CD14-positive monocyte (primary cell): ENCODE measurements at regions not wholly inside any gene's neighbourhood (a gene's known extent, or its start where the extent isn't known, plus 50 kb on each side); places are given as distances from the start of the nearest gene placed in this dataset.

Experiments used
- DNase-seq, 3 donors: peaks; one replicate each; pipeline ENCODE4 v3.0.0-alpha.2; 2011 to 2022
- H2AFZ ChIP-seq: 2 replicates; pipeline ENCODE4 v1.6.0; 2012; ENCODE audit warnings: mild to moderate bottlenecking, low read depth, low read length, inconsistent platforms; ENCODE audit not compliant: insufficient read depth, poor library complexity, severe bottlenecking
- H3K27ac ChIP-seq, 2 donors: 1 replicate in 1 of 2; 2 replicates in 1 of 2; pipeline ENCODE4 v1.5.1; 2012 to 2013; ENCODE audit warnings: low read length in 2 of 2, control low read depth in 1 of 2, inconsistent platforms in 1 of 2, low read depth in 1 of 2, mild to moderate bottlenecking in 1 of 2
- H3K27me3 ChIP-seq, 2 donors: one replicate each; pipeline versions ENCODE4 v1.6.0 to v1.6.1; 2011 to 2013; ENCODE audit warnings: low read length in 2 of 2; ENCODE audit not compliant: control insufficient read depth in 2 of 2, insufficient read depth in 2 of 2
- H3K36me3 ChIP-seq, 2 donors: replicated peaks in 1 of 2; 1 replicate in 1 of 2; 2 replicates in 1 of 2; pipeline versions ENCODE4 v1.5.1 to v1.6.1; 2012 to 2013; ENCODE audit warnings: low read length in 2 of 2, control low read depth in 1 of 2, inconsistent platforms in 1 of 2, mild to moderate bottlenecking in 1 of 2; ENCODE audit not compliant: insufficient read depth in 2 of 2, control insufficient read depth in 1 of 2
- H3K4me1 ChIP-seq, 2 donors: 1 replicate in 1 of 2; 2 replicates in 1 of 2; pipeline versions ENCODE4 v1.5.1 to v1.6.1; 2012 to 2013; ENCODE audit warnings: low read length in 2 of 2, control low read depth in 1 of 2, inconsistent platforms in 1 of 2, mild to moderate bottlenecking in 1 of 2, moderate library complexity in 1 of 2; ENCODE audit not compliant: insufficient read depth in 2 of 2, control insufficient read depth in 1 of 2
- H3K4me2 ChIP-seq: replicated peaks from 2 replicates; pipeline ENCODE3; 2012; ENCODE audit warnings: low read length, moderate library complexity, mild to moderate bottlenecking; ENCODE audit not compliant: poor library complexity, severe bottlenecking; ENCODE audit errors: extremely low read depth
- H3K4me3 ChIP-seq, 3 experiments: fragments of 200-600 bp in 1 of 3; sonication (generic) in 1 of 3; replicated peaks in 1 of 3; 1 replicate in 2 of 3; 2 replicates in 1 of 3; pipeline ENCODE4 v1.5.1; 2011 to 2013; ENCODE audit warnings: low read length in 3 of 3, mild to moderate bottlenecking in 3 of 3, control low read depth in 2 of 3, low read depth in 2 of 3, inconsistent platforms in 1 of 3, moderate library complexity in 1 of 3
- H3K79me2 ChIP-seq: 2 replicates; pipeline ENCODE4 v1.6.0; 2012; ENCODE audit warnings: mild to moderate bottlenecking, control low read depth, inconsistent platforms, low read length, moderate library complexity; ENCODE audit not compliant: insufficient read depth
- H3K9ac ChIP-seq: 2 replicates; pipeline ENCODE4 v1.6.0; 2017; ENCODE audit warnings: low read length, mild to moderate bottlenecking; ENCODE audit not compliant: insufficient read depth, poor library complexity, severe bottlenecking
- H3K9me3 ChIP-seq, 2 donors: replicated peaks in 1 of 2; 1 replicate in 1 of 2; 2 replicates in 1 of 2; pipeline versions ENCODE4 v1.5.1 to v1.6.1; 2012 to 2013; ENCODE audit warnings: low read length in 2 of 2, control low read depth in 1 of 2; ENCODE audit not compliant: control insufficient read depth in 1 of 2, insufficient read depth in 1 of 2
- H4K20me1 ChIP-seq: 2 replicates; pipeline ENCODE4 v1.6.0; 2012; ENCODE audit warnings: mild to moderate bottlenecking, low read length, control low read depth, moderate library complexity; ENCODE audit not compliant: insufficient read depth
- H3K27ac Mint-ChIP-seq, 7 donors: one replicate each; pipeline ENCODE4 v1.8.0; 2020; ENCODE audit warnings: mild to moderate bottlenecking in 7 of 7, mixed read lengths in 7 of 7, moderate library complexity in 6 of 7, inconsistent platforms in 2 of 7
- H3K27me3 Mint-ChIP-seq, 3 donors: one replicate each; pipeline ENCODE4 v1.8.0; 2021 to 2022; ENCODE audit warnings: low read depth in 3 of 3, mild to moderate bottlenecking in 3 of 3, mixed read lengths in 3 of 3, moderate library complexity in 3 of 3, inconsistent platforms in 1 of 3
- H3K36me3 Mint-ChIP-seq, 2 donors: one replicate each; pipeline ENCODE4 v1.8.0; 2020; ENCODE audit warnings: mixed read lengths in 2 of 2, inconsistent platforms in 1 of 2, mild to moderate bottlenecking in 1 of 2
- H3K4me1 Mint-ChIP-seq: one replicate; pipeline ENCODE4 v1.8.0; 2020; ENCODE audit warnings: mild to moderate bottlenecking, mixed read lengths
- H3K4me3 Mint-ChIP-seq, 2 donors: one replicate each; pipeline ENCODE4 v1.8.0; 2020; ENCODE audit warnings: mild to moderate bottlenecking in 2 of 2, mixed read lengths in 2 of 2, moderate library complexity in 1 of 2
- H3K9me3 Mint-ChIP-seq, 7 donors: one replicate each; pipeline ENCODE4 v1.8.0; 2020 to 2022; ENCODE audit warnings: mixed read lengths in 7 of 7, mild to moderate bottlenecking in 6 of 7, moderate library complexity in 6 of 7, inconsistent platforms in 2 of 7
- WGBS: methylation state at CpG from one replicate; pipeline ENCODE4 v1.1.5; 2013; ENCODE audit warnings: missing lambda C conversion rate; ENCODE audit not compliant: insufficient coverage; 5-methylcytosine and 5-hydroxymethylcytosine counted together
- intact Hi-C, 2 donors: fragments of 100-400 bp; cut with micrococcal nuclease; formaldehyde crosslinking; loops; one replicate each; pipeline versions ENCODE4 v1.15.0 to v1.15.1; 2023
- TF ChIP-seq, protein P1 (sequence below): fragments of 200-600 bp; IDR thresholded peaks from one replicate; pipeline ENCODE4 v1.8.0; 2022; ENCODE audit warnings: antibody characterized with exemption, mild to moderate bottlenecking

DNA sequence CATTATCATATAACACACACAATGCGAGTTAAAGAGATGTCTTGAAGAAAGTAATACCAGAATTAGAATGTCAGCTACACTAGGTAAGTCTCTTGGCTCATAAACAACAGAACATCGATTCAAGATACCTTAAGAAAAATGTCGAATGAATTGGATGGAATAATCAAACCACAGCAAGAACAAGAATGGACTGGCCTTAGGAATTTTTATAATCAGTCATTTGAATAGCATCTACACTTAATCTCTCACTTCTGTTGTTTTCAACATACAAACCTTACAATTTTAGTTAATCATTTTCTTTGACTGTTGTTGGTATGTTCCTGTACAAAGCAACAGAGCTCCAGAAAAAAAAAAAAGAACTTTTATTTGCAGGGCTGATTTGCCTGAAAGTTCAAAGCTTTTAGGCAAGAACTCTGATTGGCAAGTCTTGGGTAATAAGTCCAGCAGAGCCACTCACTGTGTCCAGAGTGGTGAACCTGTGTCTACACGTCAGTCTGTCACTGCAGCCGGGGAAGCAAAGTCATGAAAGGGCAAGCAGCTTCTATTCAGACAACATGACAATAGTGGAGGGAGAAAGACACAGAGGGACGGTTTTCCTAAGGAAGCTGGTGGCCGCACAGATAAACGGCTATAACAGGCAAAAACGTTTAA, 1026.1 kb upstream of the MIR17HG start:
- intact Hi-C loops = no loop called here
- no peak overlapping the region for H2AFZ ChIP-seq
- H3K27me3 ChIP-seq = no peaks in the 10 kb centered on the region

GRCh38 chr13:90329641-90330040, 1017.8 kb upstream of the MIR17HG start:
- no peak overlapping the region for H3K9ac ChIP-seq
- H3K9me3 Mint-ChIP-seq = peaks cover 0 to 3% (median 0%) of the 10 kb centered on the region in 7 donors
- no peak overlapping the region for H3K27ac Mint-ChIP-seq
- H3K4me2 ChIP-seq = no peak overlapping the region
- H4K20me1 ChIP-seq = no peaks in the 10 kb centered on the region
- H2AFZ ChIP-seq = no peak overlapping the region
- no peaks in the 10 kb centered on the region for H3K27me3 Mint-ChIP-seq
- no peaks in the 10 kb centered on the region for H3K79me2 ChIP-seq
- intact Hi-C loops = no loop called here
- no peaks in the 10 kb centered on the region for H3K4me1 Mint-ChIP-seq
- no peak for DNase-seq
- WGBS = no CpG with 5 or more reads among the region's 1 CpG
- no peaks in the 10 kb centered on the region for H3K4me1 ChIP-seq
- no peak overlapping the region for H3K27ac ChIP-seq
- H3K36me3 ChIP-seq = no peaks in the 10 kb centered on the region
- H3K9me3 ChIP-seq = no peaks in the 10 kb centered on the region
- no peaks in the 10 kb centered on the region for H3K36me3 Mint-ChIP-seq
- no peak overlapping the region for H3K4me3 ChIP-seq
- H3K4me3 Mint-ChIP-seq = no peak overlapping the region
- TF ChIP-seq, protein P1, sequence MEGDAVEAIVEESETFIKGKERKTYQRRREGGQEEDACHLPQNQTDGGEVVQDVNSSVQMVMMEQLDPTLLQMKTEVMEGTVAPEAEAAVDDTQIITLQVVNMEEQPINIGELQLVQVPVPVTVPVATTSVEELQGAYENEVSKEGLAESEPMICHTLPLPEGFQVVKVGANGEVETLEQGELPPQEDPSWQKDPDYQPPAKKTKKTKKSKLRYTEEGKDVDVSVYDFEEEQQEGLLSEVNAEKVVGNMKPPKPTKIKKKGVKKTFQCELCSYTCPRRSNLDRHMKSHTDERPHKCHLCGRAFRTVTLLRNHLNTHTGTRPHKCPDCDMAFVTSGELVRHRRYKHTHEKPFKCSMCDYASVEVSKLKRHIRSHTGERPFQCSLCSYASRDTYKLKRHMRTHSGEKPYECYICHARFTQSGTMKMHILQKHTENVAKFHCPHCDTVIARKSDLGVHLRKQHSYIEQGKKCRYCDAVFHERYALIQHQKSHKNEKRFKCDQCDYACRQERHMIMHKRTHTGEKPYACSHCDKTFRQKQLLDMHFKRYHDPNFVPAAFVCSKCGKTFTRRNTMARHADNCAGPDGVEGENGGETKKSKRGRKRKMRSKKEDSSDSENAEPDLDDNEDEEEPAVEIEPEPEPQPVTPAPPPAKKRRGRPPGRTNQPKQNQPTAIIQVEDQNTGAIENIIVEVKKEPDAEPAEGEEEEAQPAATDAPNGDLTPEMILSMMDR = no peak
- H3K27me3 ChIP-seq = no peaks in the 10 kb centered on the region

More for the DNA sequence above, 1026.1 kb upstream of the MIR17HG start:
- no peaks in the 10 kb centered on the region for H3K79me2 ChIP-seq
- no peaks in the 10 kb centered on the region for H3K36me3 ChIP-seq
- H3K4me2 ChIP-seq = no peak overlapping the region
- no peak overlapping the region for H3K27ac ChIP-seq
- 100% methylated on average over 1 of the region's 9 CpGs for WGBS
- H4K20me1 ChIP-seq = no peaks in the 10 kb centered on the region
- no peaks in the 10 kb centered on the region for H3K27me3 Mint-ChIP-seq
- TF ChIP-seq, protein P1 = no peak
- no peaks in the 10 kb centered on the region for H3K4me1 Mint-ChIP-seq
- H3K4me3 Mint-ChIP-seq = no peak overlapping the region
- H3K4me1 ChIP-seq = no peaks in the 10 kb centered on the region
- H3K9me3 Mint-ChIP-seq = peaks cover 0 to 5% (median 0%) of the 10 kb centered on the region in 7 donors
- no peaks in the 10 kb centered on the region for H3K36me3 Mint-ChIP-seq
- no peak overlapping the region for H3K27ac Mint-ChIP-seq
- peaks cover 0 to 6% of the 10 kb centered on the region in 2 donors for H3K9me3 ChIP-seq
- DNase-seq = no peak
- no peak overlapping the region for H3K9ac ChIP-seq
- no peak overlapping the region for H3K4me3 ChIP-seq
